Astrocyte (in vitro differentiated cells and primary cell): ENCODE measurements at regions not wholly inside any gene's neighbourhood (a gene's known extent, or its start where the extent isn't known, plus 50 kb on each side); places are given as distances from the start of the nearest gene placed in this dataset.

Source experiments
- DNase-seq: peaks from one replicate; pipeline ENCODE4 v3.0.0-alpha.2; 2010; ENCODE audit warnings: low read depth
- FAIRE-seq: peaks from 2 replicates; lab custom pipeline; 2011; peaks lifted over from hg19 to GRCh38; lab: Jason Lieb, UNC
- H2AFZ ChIP-seq: 2 replicates; pipeline ENCODE4 v1.6.0; 2012; ENCODE audit warnings: low read depth, low read length, inconsistent platforms
- H3K27ac ChIP-seq: 2 replicates; pipeline ENCODE4 v1.5.1; 2011; ENCODE audit warnings: low read depth, low read length, inconsistent platforms
- H3K27me3 ChIP-seq: 2 replicates; pipeline ENCODE4 v1.6.0; 2011; ENCODE audit warnings: low read length, inconsistent platforms; ENCODE audit not compliant: insufficient read depth
- H3K36me3 ChIP-seq: 2 replicates; pipeline ENCODE4 v1.5.1; 2011; ENCODE audit warnings: low read length, inconsistent platforms; ENCODE audit not compliant: insufficient read depth
- H3K4me1 ChIP-seq: 2 replicates; pipeline ENCODE4 v1.5.1; 2011; ENCODE audit warnings: low read length, inconsistent platforms; ENCODE audit not compliant: insufficient read depth
- H3K4me2 ChIP-seq: 2 replicates; pipeline ENCODE4 v1.6.0; 2012; ENCODE audit warnings: low read length, inconsistent platforms
- H3K4me3 ChIP-seq: 2 replicates; pipeline ENCODE4 v1.5.1; 2011; ENCODE audit warnings: low read depth, mild to moderate bottlenecking, low read length, inconsistent platforms; ENCODE audit not compliant: insufficient read depth
- H3K79me2 ChIP-seq: 2 replicates; pipeline ENCODE4 v1.6.0; 2012; ENCODE audit warnings: mild to moderate bottlenecking, low read length, inconsistent platforms; ENCODE audit not compliant: insufficient read depth
- H3K9ac ChIP-seq: 2 replicates; pipeline ENCODE4 v1.6.0; 2012; ENCODE audit warnings: mild to moderate bottlenecking, low read length, inconsistent platforms
- H3K9me3 ChIP-seq: 2 replicates; pipeline ENCODE4 v1.5.1; 2012; ENCODE audit warnings: low read depth, mild to moderate bottlenecking, low read length, inconsistent platforms; ENCODE audit not compliant: insufficient read depth
- H4K20me1 ChIP-seq: 2 replicates; pipeline ENCODE4 v1.6.0; 2012; ENCODE audit warnings: low read length, inconsistent platforms; ENCODE audit not compliant: insufficient read depth
- H3K27ac Mint-ChIP-seq: one replicate; pipeline ENCODE4 v1.8.0; 2021; ENCODE audit warnings: mild to moderate bottlenecking, mixed read lengths; ENCODE audit not compliant: unreplicated experiment
- H3K27me3 Mint-ChIP-seq: one replicate; pipeline ENCODE4 v1.8.0; 2021; ENCODE audit warnings: low read depth, mixed read lengths; ENCODE audit not compliant: unreplicated experiment
- H3K36me3 Mint-ChIP-seq: one replicate; pipeline ENCODE4 v1.8.0; 2021; ENCODE audit warnings: low read depth, mixed read lengths; ENCODE audit not compliant: unreplicated experiment
- H3K4me1 Mint-ChIP-seq: one replicate; pipeline ENCODE4 v1.8.0; 2021; ENCODE audit warnings: low read depth, mixed read lengths; ENCODE audit not compliant: unreplicated experiment
- H3K4me3 Mint-ChIP-seq: one replicate; pipeline ENCODE4 v1.8.0; 2021; ENCODE audit warnings: mild to moderate bottlenecking, moderate library complexity, mixed read lengths; ENCODE audit not compliant: unreplicated experiment
- H3K9me3 Mint-ChIP-seq: one replicate; pipeline ENCODE4 v1.8.0; 2021; ENCODE audit warnings: mild to moderate bottlenecking, mixed read lengths; ENCODE audit not compliant: unreplicated experiment
- CTCF ChIP-seq: IDR thresholded peaks from 2 replicates; pipeline ENCODE4 v1.5.1; 2011; ENCODE audit warnings: low read depth, mild to moderate bottlenecking, inconsistent platforms, low read length, moderate library complexity; ENCODE audit not compliant: insufficient read depth
- EZH2 ChIP-seq: IDR thresholded peaks from 2 replicates; pipeline ENCODE4 v1.6.1; 2012; ENCODE audit warnings: mild to moderate bottlenecking, low read length, inconsistent platforms; ENCODE audit not compliant: insufficient read depth

- no peaks in the 10 kb centered on the region for H3K36me3 ChIP-seq
- no peak overlapping the region for H2AFZ ChIP-seq
- no peaks in the 10 kb centered on the region for H3K4me1 Mint-ChIP-seq
- no peak overlapping the region for H3K27ac Mint-ChIP-seq
- TF ChIP-seq EZH2 = no peak
- H3K27me3 ChIP-seq = no peaks in the 10 kb centered on the region
- DNase-seq (no peak), FAIRE-seq (no peak)
- H4K20me1 ChIP-seq = no peaks in the 10 kb centered on the region
- no peak overlapping the region for H3K4me2 ChIP-seq
- no peak overlapping the region for H3K4me3 ChIP-seq
- no peaks in the 10 kb centered on the region for H3K9me3 Mint-ChIP-seq
- H3K27ac ChIP-seq = no peak overlapping the region
- H3K4me1 ChIP-seq = no peaks in the 10 kb centered on the region
- H3K9me3 ChIP-seq = no peaks in the 10 kb centered on the region
- no peaks in the 10 kb centered on the region for H3K27me3 Mint-ChIP-seq
- H3K36me3 Mint-ChIP-seq = no peaks in the 10 kb centered on the region
- no peak overlapping the region for H3K9ac ChIP-seq
- H3K79me2 ChIP-seq = no peaks in the 10 kb centered on the region
- no peak overlapping the region for H3K4me3 Mint-ChIP-seq
Measured at GRCh38 chr2:4725618-4726017, 966.6 kb upstream of the SOX11 start.

- Histone ChIP-seq H3K4me3 (no peak overlapping the region), H3K9me3 (no peaks in the 10 kb centered on the region), H4K20me1 (no peaks in the 10 kb centered on the region), H2AFZ (no peak overlapping the region), H3K36me3 (no peaks in the 10 kb centered on the region), H3K27ac (no peak overlapping the region), H3K4me2 (no peak overlapping the region), H3K9ac (no peak overlapping the region), H3K79me2 (no peaks in the 10 kb centered on the region), H3K27me3 (no peaks in the 10 kb centered on the region), H3K4me1 (no peaks in the 10 kb centered on the region)
- no peaks in the 10 kb centered on the region for H3K36me3 Mint-ChIP-seq
- H3K27me3 Mint-ChIP-seq = no peaks in the 10 kb centered on the region
- DNase-seq (no peak), FAIRE-seq (no peak)
- no peak for TF ChIP-seq CTCF
- TF ChIP-seq EZH2 = no peak
- H3K4me1 Mint-ChIP-seq = no peaks in the 10 kb centered on the region
- H3K27ac Mint-ChIP-seq = no peak overlapping the region
- no peaks in the 10 kb centered on the region for H3K9me3 Mint-ChIP-seq
- H3K4me3 Mint-ChIP-seq = no peak overlapping the region
Measured at GRCh38 chr2:4732560-4732959, 959.6 kb upstream of the SOX11 start.

GRCh38 chr2:4745056-4745991 lies 946.9 kb upstream of the SOX11 start:
- H3K4me3 ChIP-seq = no peak overlapping the region
- H3K79me2 ChIP-seq = no peaks in the 10 kb centered on the region
- DNase-seq (no peak), FAIRE-seq (no peak)
- no peak overlapping the region for H2AFZ ChIP-seq
- H3K27me3 ChIP-seq = no peaks in the 10 kb centered on the region
- TF ChIP-seq EZH2 (no peak), CTCF (no peak)
- H3K27ac ChIP-seq = no peak overlapping the region
- peaks cover 3% of the 10 kb centered on the region for H3K9me3 ChIP-seq
- Mint-ChIP-seq H3K27ac (no peak overlapping the region), H3K9me3 (no peaks in the 10 kb centered on the region), H3K4me3 (no peak overlapping the region), H3K27me3 (no peaks in the 10 kb centered on the region), H3K4me1 (no peaks in the 10 kb centered on the region), H3K36me3 (peaks cover 2% of the 10 kb centered on the region)
- no peaks in the 10 kb centered on the region for H3K36me3 ChIP-seq
- H4K20me1 ChIP-seq = no peaks in the 10 kb centered on the region
- H3K9ac ChIP-seq = no peak overlapping the region
- H3K4me1 ChIP-seq = no peaks in the 10 kb centered on the region
- H3K4me2 ChIP-seq = no peak overlapping the region
